ENCODE measurements at regions not wholly inside any gene's neighbourhood (a gene's known extent, or its start where the extent isn't known, plus 50 kb on each side); places are given as distances from the start of the nearest gene placed in this dataset.
"Not testable (repeated sequence)": the region's sequence is repeated elsewhere in the genome, so short reads cannot be mapped to it uniquely, and the experiment has no call there.

DNA sequence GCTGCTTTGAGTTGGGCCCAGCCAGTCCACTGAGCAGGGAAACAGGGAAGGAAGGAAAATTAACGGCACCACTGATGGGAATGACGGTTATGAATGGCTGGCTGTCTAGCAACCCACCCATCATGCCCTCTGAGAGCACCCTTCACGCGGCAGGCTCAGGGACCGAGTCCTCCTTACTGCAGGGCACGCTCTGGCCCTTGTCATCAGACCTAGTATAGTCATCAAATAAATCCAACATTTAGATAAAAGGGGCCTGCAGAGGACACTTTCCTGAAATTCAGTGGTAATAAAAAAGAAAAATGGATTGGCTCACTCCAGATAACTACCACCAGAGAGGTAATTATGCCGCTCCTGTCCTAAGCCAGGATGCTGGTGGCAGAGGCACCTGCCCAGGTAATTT lies 509.4 kb downstream of the MATN1 start:
- TF ChIP-seq, protein P1, sequence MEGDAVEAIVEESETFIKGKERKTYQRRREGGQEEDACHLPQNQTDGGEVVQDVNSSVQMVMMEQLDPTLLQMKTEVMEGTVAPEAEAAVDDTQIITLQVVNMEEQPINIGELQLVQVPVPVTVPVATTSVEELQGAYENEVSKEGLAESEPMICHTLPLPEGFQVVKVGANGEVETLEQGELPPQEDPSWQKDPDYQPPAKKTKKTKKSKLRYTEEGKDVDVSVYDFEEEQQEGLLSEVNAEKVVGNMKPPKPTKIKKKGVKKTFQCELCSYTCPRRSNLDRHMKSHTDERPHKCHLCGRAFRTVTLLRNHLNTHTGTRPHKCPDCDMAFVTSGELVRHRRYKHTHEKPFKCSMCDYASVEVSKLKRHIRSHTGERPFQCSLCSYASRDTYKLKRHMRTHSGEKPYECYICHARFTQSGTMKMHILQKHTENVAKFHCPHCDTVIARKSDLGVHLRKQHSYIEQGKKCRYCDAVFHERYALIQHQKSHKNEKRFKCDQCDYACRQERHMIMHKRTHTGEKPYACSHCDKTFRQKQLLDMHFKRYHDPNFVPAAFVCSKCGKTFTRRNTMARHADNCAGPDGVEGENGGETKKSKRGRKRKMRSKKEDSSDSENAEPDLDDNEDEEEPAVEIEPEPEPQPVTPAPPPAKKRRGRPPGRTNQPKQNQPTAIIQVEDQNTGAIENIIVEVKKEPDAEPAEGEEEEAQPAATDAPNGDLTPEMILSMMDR (conservative IDR thresholded peaks at IDR 0.05; ENCODE audit: low read depth, low read length): no peak
- no peak for DNase-seq (ENCODE audit: low read depth)
- H3K4me3 ChIP-seq (ENCODE audit: low read depth, low read length): no peak overlapping the region

DNA sequence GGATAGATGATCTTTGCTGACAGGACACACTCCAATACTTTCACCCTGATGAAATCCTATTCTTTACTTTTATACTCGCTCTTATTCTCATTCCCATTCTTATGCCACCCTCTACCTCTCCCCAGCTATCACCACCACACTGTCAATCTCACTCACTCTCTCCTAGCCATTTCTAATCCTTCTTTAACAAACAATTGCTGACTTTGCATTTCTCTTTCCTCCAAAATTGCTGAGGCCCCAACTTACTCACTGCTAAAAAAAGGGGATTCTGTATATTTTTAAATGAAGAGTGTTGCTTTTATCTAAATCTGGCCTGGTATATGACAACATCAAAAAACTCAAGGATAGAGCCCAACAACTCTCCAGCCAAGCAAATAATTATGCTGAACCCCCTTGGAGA lies 515.4 kb downstream of the MATN1 start:
- H3K4me3 ChIP-seq (ENCODE audit: low read depth, low read length); DNase-seq (ENCODE audit: low read depth): not testable (repeated sequence)

DNA sequence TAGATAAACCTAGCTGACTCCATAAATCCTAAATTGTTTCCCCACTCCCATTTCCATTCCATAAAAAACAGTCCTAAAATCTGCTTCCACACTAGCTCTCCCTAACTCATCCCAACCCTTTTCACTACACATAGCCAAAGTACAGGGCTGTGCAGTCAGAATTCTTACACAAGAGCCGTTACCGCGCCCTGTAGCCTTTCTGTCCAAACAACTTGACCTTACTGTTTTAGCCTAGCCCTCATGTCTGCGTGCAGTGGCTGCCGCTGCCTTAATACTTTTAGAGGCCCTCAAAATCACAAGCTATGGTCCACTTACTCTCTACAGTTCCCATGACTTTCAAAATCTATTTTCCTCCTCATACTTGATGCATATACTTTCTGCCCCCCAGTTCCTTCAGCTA lies 516.8 kb downstream of the MATN1 start:
- not testable (repeated sequence) for H3K4me3 ChIP-seq (ENCODE audit: low read depth, low read length); DNase-seq (ENCODE audit: low read depth)

DNA sequence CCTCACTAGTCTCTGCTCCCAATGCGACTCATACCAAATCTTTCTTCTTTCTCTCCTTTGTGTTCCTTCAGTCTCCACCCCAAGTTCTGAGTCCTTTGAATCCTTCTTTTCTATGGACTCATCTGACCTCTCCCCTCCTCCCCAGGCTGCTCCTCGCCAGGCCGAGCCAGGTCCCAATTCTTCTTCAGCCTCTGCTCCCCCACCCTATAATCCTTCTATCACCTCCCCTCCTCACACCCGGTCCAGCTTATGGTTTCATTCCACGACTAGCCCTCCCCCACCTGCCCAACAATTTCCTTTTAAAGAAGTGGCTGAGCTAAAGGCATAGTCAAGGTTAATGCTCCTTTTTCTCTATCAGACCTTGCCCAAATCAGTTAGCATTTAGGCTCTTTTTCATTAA lies 518.5 kb downstream of the MATN1 start:
- not testable (repeated sequence) for H3K4me3 ChIP-seq (ENCODE audit: low read depth, low read length); DNase-seq (ENCODE audit: low read depth)

DNA sequence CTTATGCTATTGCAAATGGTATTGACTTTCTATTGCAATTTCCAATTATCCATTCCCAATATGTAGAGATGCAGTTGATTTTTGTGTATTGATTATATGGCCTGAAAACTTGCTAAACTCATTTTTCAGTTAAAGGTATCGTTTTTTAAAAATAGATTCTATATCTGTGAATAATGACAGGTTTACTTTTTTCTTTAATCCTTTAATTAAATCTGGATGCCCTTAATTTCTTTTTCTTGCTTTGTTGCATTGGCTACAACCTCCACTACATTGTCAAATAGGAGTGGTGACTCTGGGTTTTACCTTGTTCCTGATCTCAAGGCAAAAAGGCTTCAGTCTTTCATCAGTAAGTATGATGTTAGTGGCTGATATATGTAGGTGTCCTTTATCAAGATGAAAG lies 522.4 kb downstream of the MATN1 start:
- TF ChIP-seq, protein P1 (conservative IDR thresholded peaks at IDR 0.05; ENCODE audit: low read depth, low read length): no peak
- no peak overlapping the region for H3K4me3 ChIP-seq (ENCODE audit: low read depth, low read length)
- no peak for DNase-seq (ENCODE audit: low read depth)

DNA sequence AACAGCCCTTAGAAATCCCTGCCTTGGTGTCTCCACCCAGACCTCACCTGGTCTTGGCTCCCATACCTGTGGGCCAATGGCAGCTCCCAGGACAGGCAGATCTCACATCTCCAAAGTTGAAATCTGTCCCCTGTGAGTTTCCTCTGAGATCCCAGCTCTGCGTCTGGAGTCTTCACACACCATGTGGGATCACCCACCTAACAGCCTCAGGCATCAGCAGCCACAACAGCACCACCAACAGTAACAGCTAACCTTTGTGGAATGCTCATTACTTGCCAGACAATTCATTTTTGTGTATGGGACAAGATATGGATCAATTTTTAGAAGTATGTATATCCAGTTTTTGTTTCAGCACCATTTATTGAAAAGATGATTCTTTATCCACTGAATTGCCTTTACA lies 523.2 kb downstream of the MATN1 start:
- TF ChIP-seq, protein P1 (conservative IDR thresholded peaks at IDR 0.05; ENCODE audit: low read depth, low read length): no peak
- DNase-seq (ENCODE audit: low read depth): no peak
- no peak overlapping the region for H3K4me3 ChIP-seq (ENCODE audit: low read depth, low read length)

DNA sequence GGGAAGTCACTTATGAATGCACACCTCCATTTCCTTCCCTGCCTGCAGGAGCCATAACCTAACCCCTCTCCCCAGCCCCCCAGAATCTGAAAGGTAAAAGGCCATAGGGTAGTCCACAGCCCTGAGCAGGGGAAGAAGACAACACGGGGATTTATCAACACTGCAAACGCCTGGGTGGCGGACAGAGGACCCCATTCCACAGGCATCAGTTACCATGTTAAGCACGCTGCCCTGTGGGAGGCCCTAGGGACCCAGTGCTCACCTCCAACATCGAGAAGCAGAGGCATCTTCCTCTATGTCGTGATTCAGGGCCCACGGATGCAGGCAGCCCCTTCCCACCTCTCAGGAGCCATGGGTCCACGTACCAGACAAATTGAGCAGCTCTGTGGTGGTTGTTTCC lies 523.8 kb downstream of the MATN1 start:
- H3K4me3 ChIP-seq (ENCODE audit: low read depth, low read length): no peak overlapping the region
- no peak for DNase-seq (ENCODE audit: low read depth)
- TF ChIP-seq, protein P1 (conservative IDR thresholded peaks at IDR 0.05; ENCODE audit: low read depth, low read length): no peak

DNA sequence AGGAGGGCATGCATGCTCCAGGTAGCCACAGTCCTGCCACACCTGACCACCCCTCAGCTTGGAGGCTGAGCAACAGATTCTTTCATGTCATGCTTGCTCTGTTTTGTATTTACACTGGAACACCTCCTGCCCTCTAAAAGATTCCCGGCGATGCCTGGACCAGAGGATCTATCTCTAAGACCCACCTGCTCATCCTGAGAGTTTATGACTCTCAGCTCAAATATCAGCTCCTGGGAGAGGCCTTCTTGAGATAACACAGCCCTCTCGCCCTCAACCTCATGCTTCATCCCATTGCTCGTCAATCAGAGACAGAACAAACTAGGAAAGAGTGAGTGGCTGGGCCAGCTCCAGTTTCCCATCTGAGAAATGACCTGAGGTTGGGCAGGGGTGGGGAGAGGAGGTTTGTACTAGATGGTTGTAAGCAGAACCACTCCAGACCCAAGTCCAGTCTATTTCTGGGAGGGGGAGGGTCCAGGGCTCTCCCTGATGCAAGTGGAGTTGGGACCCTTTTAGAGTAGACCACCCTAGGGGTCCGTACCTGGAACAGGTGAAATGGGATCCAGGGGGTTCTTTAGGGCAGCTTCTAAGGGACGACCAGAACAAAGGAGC lies 524.5 kb downstream of the MATN1 start:
- no peak overlapping the region for H3K4me3 ChIP-seq (ENCODE audit: low read depth, low read length)
- no peak for DNase-seq (ENCODE audit: low read depth)
- TF ChIP-seq, protein P1 (conservative IDR thresholded peaks at IDR 0.05; ENCODE audit: low read depth, low read length): no peak

DNA sequence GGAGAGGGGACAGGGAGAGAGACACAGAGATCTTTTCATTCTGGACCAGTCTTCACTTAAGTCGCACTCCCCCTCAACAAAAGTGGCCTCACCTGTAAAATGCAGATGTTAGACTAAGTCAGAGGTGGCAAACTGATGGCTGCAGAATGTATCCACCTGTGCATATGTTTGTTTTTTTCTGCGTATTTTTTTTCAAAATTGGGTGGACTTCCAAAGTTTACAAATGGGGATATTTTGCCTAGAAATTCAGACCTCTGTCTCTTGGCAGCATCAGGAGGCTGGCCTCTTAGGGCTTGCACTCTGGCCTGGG lies 525.0 kb downstream of the MATN1 start:
- DNase-seq (ENCODE audit: low read depth): no peak
- no peak overlapping the region for H3K4me3 ChIP-seq (ENCODE audit: low read depth, low read length)
- TF ChIP-seq, protein P1 (conservative IDR thresholded peaks at IDR 0.05; ENCODE audit: low read depth, low read length): no peak

All from choroid plexus epithelial cell (primary cell).